Endothelial cell (in vitro differentiated cells): ENCODE measurements at regions not wholly inside any gene's neighbourhood (a gene's known extent, or its start where the extent isn't known, plus 50 kb on each side); places are given as distances from the start of the nearest gene placed in this dataset.

Source experiments
- DNase-seq: peaks from one replicate; pipeline ENCODE4 v3.0.0; 2021; ENCODE audit warnings: low spot score
- H3K27ac Mint-ChIP-seq: one replicate; pipeline ENCODE4 v1.8.0; 2021; ENCODE audit warnings: mixed read lengths, inconsistent platforms; ENCODE audit not compliant: unreplicated experiment
- H3K27me3 Mint-ChIP-seq: one replicate; pipeline ENCODE4 v1.8.0; 2021; ENCODE audit warnings: mild to moderate bottlenecking, moderate library complexity, mixed read lengths, inconsistent platforms; ENCODE audit not compliant: unreplicated experiment
- H3K36me3 Mint-ChIP-seq: one replicate; pipeline ENCODE4 v1.8.0; 2021; ENCODE audit warnings: mild to moderate bottlenecking, low read depth, mixed read lengths, inconsistent platforms; ENCODE audit not compliant: unreplicated experiment
- H3K4me1 Mint-ChIP-seq: one replicate; pipeline ENCODE4 v1.8.0; 2021; ENCODE audit warnings: mild to moderate bottlenecking, mixed read lengths, inconsistent platforms; ENCODE audit not compliant: unreplicated experiment
- H3K4me3 Mint-ChIP-seq: one replicate; pipeline ENCODE4 v1.8.0; 2021; ENCODE audit warnings: mild to moderate bottlenecking, mixed read lengths, inconsistent platforms; ENCODE audit not compliant: unreplicated experiment
- H3K9me3 Mint-ChIP-seq: one replicate; pipeline ENCODE4 v1.8.0; 2021; ENCODE audit warnings: mixed read lengths, inconsistent platforms; ENCODE audit not compliant: unreplicated experiment
- CTCF ChIP-seq: fragments of 200-600 bp; sonication (generic); IDR thresholded peaks from one replicate; pipeline ENCODE4 v1.5.0; 2021; ENCODE audit warnings: antibody characterized with exemption; ENCODE audit not compliant: unreplicated experiment

GRCh38 chr13:31440132-31440531 lies 240.4 kb downstream of the B3GLCT start:
- no peak for DNase-seq
- Mint-ChIP-seq H3K4me3 (no peak overlapping the region), H3K9me3 (no peaks in the 10 kb centered on the region), H3K4me1 (no peaks in the 10 kb centered on the region), H3K27ac (no peak overlapping the region), H3K36me3 (no peaks in the 10 kb centered on the region), H3K27me3 (peaks cover 2% of the 10 kb centered on the region)
- no peak for TF ChIP-seq CTCF

GRCh38 chr13:31441800-31442510 lies 242.2 kb downstream of the B3GLCT start:
- Mint-ChIP-seq H3K27ac (no peak overlapping the region), H3K9me3 (no peaks in the 10 kb centered on the region), H3K4me1 (no peaks in the 10 kb centered on the region), H3K27me3 (peaks cover 2% of the 10 kb centered on the region), H3K36me3 (no peaks in the 10 kb centered on the region), H3K4me3 (no peak overlapping the region)
- DNase-seq: no peak
- TF ChIP-seq CTCF: no peak

- Mint-ChIP-seq H3K36me3 (no peaks in the 10 kb centered on the region), H3K9me3 (no peaks in the 10 kb centered on the region), H3K27ac (no peak overlapping the region), H3K4me3 (no peak overlapping the region), H3K27me3 (peaks cover 2% of the 10 kb centered on the region), H3K4me1 (no peaks in the 10 kb centered on the region)
- DNase-seq: no peak
- TF ChIP-seq CTCF: no peak
Observed at GRCh38 chr13:31442571-31442970, 242.8 kb downstream of the B3GLCT start.

GRCh38 chr13:31444266-31444856 lies 244.6 kb downstream of the B3GLCT start:
- Mint-ChIP-seq H3K4me1 (no peaks in the 10 kb centered on the region), H3K27me3 (peaks cover 2% of the 10 kb centered on the region), H3K9me3 (no peaks in the 10 kb centered on the region), H3K27ac (no peak overlapping the region), H3K4me3 (no peak overlapping the region), H3K36me3 (no peaks in the 10 kb centered on the region)
- no peak for DNase-seq
- no peak for TF ChIP-seq CTCF

GRCh38 chr13:31452525-31452924 lies 252.8 kb downstream of the B3GLCT start:
- H3K9me3 Mint-ChIP-seq: no peaks in the 10 kb centered on the region
- no peak for DNase-seq
- no peak overlapping the region for H3K4me3 Mint-ChIP-seq
- H3K36me3 Mint-ChIP-seq: no peaks in the 10 kb centered on the region
- TF ChIP-seq CTCF: no peak
- no peak overlapping the region for H3K27ac Mint-ChIP-seq
- H3K4me1 Mint-ChIP-seq: peaks cover 2% of the 10 kb centered on the region
- peaks cover 3% of the 10 kb centered on the region for H3K27me3 Mint-ChIP-seq
